HCT116 (cell line): ENCODE measurements at regions not wholly inside any gene's neighbourhood (a gene's known extent, or its start where the extent isn't known, plus 50 kb on each side); places are given as distances from the start of the nearest gene placed in this dataset.

Experiments used
- ATAC-seq: fragments of 200-7000 bp; cut with Tn5 transposase; 2 replicates; pipeline ENCODE4 v1.9.1; 2020; ENCODE audit warnings: mild to moderate bottlenecking, moderate library complexity
- BruUV-seq: library from RNA; stranded (reverse); fragments of 400-500 nt; replicated peaks from 2 replicates; lab custom pipeline; 2021; lab: Mats Ljungman, UMichigan
- CTCF ChIA-PET: fragments of 300-600 bp; sonication (Branson Sonifier 250); formaldehyde crosslinking; loops from one replicate; lab custom pipeline; 2021; ENCODE audit warnings: antibody characterized with exemption; lab: Charles Lee
- POLR2A ChIA-PET: fragments of 300-600, 350-600 bp; sonication (Branson Sonifier 250); formaldehyde crosslinking; loops from one replicate; lab custom pipeline; 2021; ENCODE audit warnings: antibody characterized with exemption; lab: Charles Lee
- RAD21 ChIA-PET, 2 experiments: fragments of 300-600 bp; sonication (Branson Sonifier 250); formaldehyde crosslinking; loops; one replicate each; lab custom pipeline; 2023; ENCODE audit warnings: low total read pairs in 2 of 2; ENCODE audit not compliant: uncharacterized antibody in 2 of 2, unreplicated experiment in 2 of 2, low non-redundant PET in 1 of 2; lab: Charles Lee
- DNase-seq: peaks from one replicate; pipeline ENCODE4 v3.0.0-alpha.2; 2010; ENCODE audit warnings: low read depth, low spot score
- H2AFZ ChIP-seq: fragments of 200-600 bp; shearing (Covaris generic), sonication (generic); 2 replicates; pipeline ENCODE4 v1.6.1; 2017; ENCODE audit warnings: low read depth, mixed run types, mixed read lengths, antibody characterized with exemption, low read length; ENCODE audit not compliant: poor library complexity, severe bottlenecking
- H3K27ac ChIP-seq: 2 replicates; pipeline ENCODE4 v1.5.1; 2012; ENCODE audit warnings: low read depth, low read length
- H3K27me3 ChIP-seq: fragments of 200-600 bp; sonication (generic); 2 replicates; pipeline ENCODE4 v1.6.1; 2016; ENCODE audit warnings: mixed run types, low read length, mixed read lengths; ENCODE audit not compliant: insufficient read depth
- H3K36me3 ChIP-seq, 2 experiments: fragments of 200-500 bp in 1 of 2; fragments of 200-600 bp in 1 of 2; sonication (Bioruptor generic) in 1 of 2; sonication (generic) in 1 of 2; 2 replicates each; pipeline versions ENCODE4 v1.5.1 to v1.6.1; 2014 to 2016; ENCODE audit warnings: low read length in 2 of 2, inconsistent platforms in 1 of 2, mixed read lengths in 1 of 2, mixed run types in 1 of 2; ENCODE audit not compliant: insufficient read depth in 2 of 2, control insufficient read depth in 1 of 2
- H3K4me1 ChIP-seq, 2 experiments: fragments of 200-600 bp in 1 of 2; sonication (generic) in 1 of 2; 2 replicates each; pipeline versions ENCODE4 v1.5.1 to v1.6.1; 2012 to 2017; ENCODE audit warnings: low read length in 2 of 2, inconsistent platforms in 1 of 2, mild to moderate bottlenecking in 1 of 2, mixed read lengths in 1 of 2, mixed run types in 1 of 2, moderate library complexity in 1 of 2; ENCODE audit not compliant: insufficient read depth in 2 of 2, control insufficient read depth in 1 of 2
- H3K4me2 ChIP-seq: fragments of 200-600 bp; sonication (generic); 2 replicates; pipeline ENCODE4 v1.6.1; 2017; ENCODE audit warnings: mixed run types, low read length, mixed read lengths
- H3K4me3 ChIP-seq, 2 experiments: fragments of 200-600 bp in 1 of 2; sonication (generic) in 1 of 2; replicated peaks in 1 of 2; 2 replicates each; pipeline ENCODE4 v1.5.1; 2011 to 2016; ENCODE audit warnings: low read length in 2 of 2, control low read depth in 1 of 2, low read depth in 1 of 2, mild to moderate bottlenecking in 1 of 2, mixed read lengths in 1 of 2, mixed run types in 1 of 2
- H3K79me2 ChIP-seq: fragments of 200-600 bp; sonication (generic); 2 replicates; pipeline ENCODE4 v1.6.1; 2017; ENCODE audit warnings: mild to moderate bottlenecking, mixed run types, low read length, moderate library complexity, mixed read lengths; ENCODE audit not compliant: insufficient read depth
- H3K9ac ChIP-seq: fragments of 200-600 bp; sonication (generic); 2 replicates; pipeline ENCODE4 v1.6.1; 2016; ENCODE audit warnings: low read length, mixed read lengths
- H3K9me2 ChIP-seq: fragments of 200-600 bp; sonication (generic), shearing (Covaris generic); 2 replicates; pipeline ENCODE4 v1.6.1; 2017; ENCODE audit warnings: mixed run types, mild to moderate bottlenecking, moderate library complexity; ENCODE audit not compliant: insufficient read depth
- H3K9me3 ChIP-seq, 2 experiments: fragments of 200-500 bp in 1 of 2; fragments of 200-600 bp in 1 of 2; sonication (Bioruptor generic) in 1 of 2; sonication (generic) in 1 of 2; 2 replicates each; pipeline ENCODE4 v1.6.1; 2014 to 2017; ENCODE audit warnings: low read length in 2 of 2, mixed read lengths in 2 of 2, inconsistent platforms in 1 of 2, low read depth in 1 of 2, mild to moderate bottlenecking in 1 of 2, mixed run types in 1 of 2, moderate library complexity in 1 of 2; ENCODE audit not compliant: control insufficient read depth in 1 of 2, insufficient read depth in 1 of 2
- H4K20me1 ChIP-seq: fragments of 200-600 bp; sonication (generic), shearing (Covaris generic); 2 replicates; pipeline ENCODE4 v1.6.1; 2017; ENCODE audit warnings: mixed run types, mild to moderate bottlenecking, moderate library complexity; ENCODE audit not compliant: insufficient read depth
- ATF3 ChIP-seq: IDR thresholded peaks from 2 replicates; pipeline ENCODE4 v1.6.1; 2012
- CBX3 ChIP-seq: IDR thresholded peaks from 2 replicates; pipeline ENCODE4 v1.6.1; 2012; ENCODE audit warnings: low read depth
- CTCF ChIP-seq, 3 experiments: fragments of 200-600 bp in 1 of 3; sonication (generic) in 1 of 3; IDR thresholded peaks in 2 of 3; conservative IDR thresholded peaks in 1 of 3; 2 replicates each; pipeline ENCODE4 v1.5.1; 2012 to 2017; ENCODE audit warnings: low read depth in 2 of 3, low read length in 2 of 3, antibody characterized with exemption in 1 of 3, borderline replicate concordance in 1 of 3, control low read depth in 1 of 3, mild to moderate bottlenecking in 1 of 3, mixed read lengths in 1 of 3, mixed run types in 1 of 3, moderate library complexity in 1 of 3; ENCODE audit not compliant: insufficient read depth in 1 of 3
- ELF1 ChIP-seq: IDR thresholded peaks from 2 replicates; pipeline ENCODE4 v1.6.1; 2012; ENCODE audit warnings: low read depth, borderline replicate concordance
- EZH2 ChIP-seq: fragments of 200-600 bp; sonication (generic); IDR thresholded peaks from 2 replicates; pipeline ENCODE4 v1.6.1; 2017; ENCODE audit warnings: antibody characterized with exemption, mixed run types
- FOSL1 ChIP-seq: IDR thresholded peaks from 2 replicates; pipeline ENCODE4 v1.6.1; 2012; ENCODE audit warnings: low read depth
- JUND ChIP-seq: IDR thresholded peaks from 2 replicates; pipeline ENCODE4 v1.6.1; 2012
- MAX ChIP-seq: IDR thresholded peaks from 2 replicates; pipeline ENCODE4 v1.6.1; 2012
- POLR2A ChIP-seq: IDR thresholded peaks from 2 replicates; pipeline ENCODE4 v1.7.0; 2011; ENCODE audit warnings: borderline replicate concordance; ENCODE audit not compliant: insufficient read depth, insufficient read length; ENCODE audit errors: extremely low read depth
- POLR2AphosphoS5 ChIP-seq: IDR thresholded peaks from 2 replicates; pipeline ENCODE4 v1.6.1; 2011; ENCODE audit warnings: mild to moderate bottlenecking, low read depth, low read length, moderate library complexity
- REST ChIP-seq: IDR thresholded peaks from 2 replicates; pipeline ENCODE4 v1.6.1; 2012; ENCODE audit warnings: low read depth
- SIN3A ChIP-seq: IDR thresholded peaks from 2 replicates; pipeline ENCODE4 v1.6.1; 2012; ENCODE audit warnings: low read depth
- SP1 ChIP-seq: IDR thresholded peaks from 2 replicates; pipeline ENCODE4 v1.6.1; 2012; ENCODE audit warnings: low read depth
- SRF ChIP-seq: IDR thresholded peaks from 2 replicates; pipeline ENCODE4 v1.6.1; 2012; ENCODE audit warnings: low read depth
- TCF7L2 ChIP-seq: IDR thresholded peaks from 2 replicates; pipeline ENCODE4 v1.7.0; 2011; ENCODE audit warnings: borderline replicate concordance, inconsistent platforms; ENCODE audit not compliant: insufficient read depth, insufficient read length; ENCODE audit errors: extremely low read depth
- YY1 ChIP-seq: IDR thresholded peaks from 2 replicates; pipeline ENCODE4 v1.6.1; 2011; ENCODE audit warnings: low read length, low read depth, moderate library complexity, mild to moderate bottlenecking; ENCODE audit not compliant: insufficient replicate concordance; ENCODE audit errors: extremely low read depth
- ZBTB33 ChIP-seq: IDR thresholded peaks from 2 replicates; pipeline ENCODE4 v1.6.1; 2011; ENCODE audit warnings: mild to moderate bottlenecking, low read length, moderate library complexity; ENCODE audit not compliant: insufficient replicate concordance; ENCODE audit errors: extremely low read depth
- ZFX ChIP-seq: fragments of 450-650 bp; IDR thresholded peaks from 2 replicates; pipeline ENCODE4 v1.6.1; 2017
- ZNF274 ChIP-seq: fragments of 200-500 bp; sonication (Bioruptor generic); IDR thresholded peaks from 2 replicates; pipeline ENCODE4 v1.6.1; 2014; ENCODE audit warnings: mild to moderate bottlenecking, low read depth, low read length, inconsistent platforms
- intact Hi-C: fragments of 100-400 bp; cut with micrococcal nuclease; formaldehyde crosslinking; loops from 2 replicates; pipeline ENCODE4 v1.10.0; 2022

GRCh38 chr6:125679128-125679527 is 70.3 kb upstream of the HEY2 start:
- H3K9me3 ChIP-seq: no peaks in the 10 kb centered on the region
- H3K9me2 ChIP-seq: no peaks in the 10 kb centered on the region
- H3K4me2 ChIP-seq: no peak overlapping the region
- no peaks in the 10 kb centered on the region for H3K79me2 ChIP-seq
- CTCF ChIA-PET: no interaction called here
- no peak overlapping the region for H3K27ac ChIP-seq
- H3K4me3 ChIP-seq: no peak overlapping the region
- no peaks in the 10 kb centered on the region for H4K20me1 ChIP-seq
- no peak for ATAC-seq
- H3K36me3 ChIP-seq: no peaks in the 10 kb centered on the region
- H3K9ac ChIP-seq: no peak overlapping the region
- no TSS peak for BruUV-seq
- no peak for DNase-seq
- intact Hi-C loops: no loop called here
- POLR2A ChIA-PET: no interaction called here
- H3K27me3 ChIP-seq: peaks cover 48% of the 10 kb centered on the region
- H3K4me1 ChIP-seq: no peaks in the 10 kb centered on the region
- RAD21 ChIA-PET: no interaction called here
- TF ChIP-seq EZH2 (no peak), SIN3A (no peak), JUND (no peak), MAX (no peak), ELF1 (no peak), TCF7L2 (no peak), FOSL1 (no peak), SP1 (no peak), ZFX (no peak), ATF3 (no peak), ZNF274 (no peak), SRF (no peak), YY1 (no peak), REST (no peak), ZBTB33 (no peak), CTCF (IDR thresholded peaks at IDR 0.05 in 2 of 3, conservative IDR thresholded peaks at IDR 0.05 in 1 of 3; ENCODE audit: borderline replicate concordance in 1 of 3, insufficient read depth in 1 of 3, low read depth in 2 of 3, low read length in 2 of 3) (no peak), POLR2A (no peak), POLR2AphosphoS5 (no peak), CBX3 (no peak)
- H2AFZ ChIP-seq: no peak overlapping the region
